Fibroblast of skin of back (primary cell): ENCODE measurements at regions not wholly inside any gene's neighbourhood (a gene's known extent, or its start where the extent isn't known, plus 50 kb on each side); places are given as distances from the start of the nearest gene placed in this dataset.
"Not testable (repeated sequence)": the region's sequence is repeated elsewhere in the genome, so short reads cannot be mapped to it uniquely, and the experiment has no call there.

Experiments
- DNase-seq: peaks from one replicate; pipeline ENCODE4 v3.0.0-alpha.2; 2013

DNA sequence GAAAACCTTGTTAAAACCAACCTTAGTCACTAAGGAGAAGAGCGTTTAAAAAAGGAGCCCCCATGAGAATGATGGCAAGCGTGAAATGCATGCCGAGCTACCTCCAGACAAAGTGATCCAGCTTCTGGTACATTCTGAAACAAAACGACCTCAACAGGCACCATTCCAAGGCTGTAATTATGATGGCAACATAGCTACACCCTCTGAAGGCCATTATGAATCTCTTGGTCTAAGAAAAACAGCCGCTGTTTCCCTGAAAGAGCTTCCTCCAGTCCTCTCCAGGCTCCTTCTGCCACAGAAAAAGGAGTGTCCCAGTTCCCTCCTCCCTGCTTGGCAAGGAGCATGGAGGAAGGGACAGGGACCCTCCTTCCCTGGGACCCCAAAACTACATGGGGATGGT, 50.0 kb upstream of the ABLIM1 start:
- DNase-seq = no peak

DNA sequence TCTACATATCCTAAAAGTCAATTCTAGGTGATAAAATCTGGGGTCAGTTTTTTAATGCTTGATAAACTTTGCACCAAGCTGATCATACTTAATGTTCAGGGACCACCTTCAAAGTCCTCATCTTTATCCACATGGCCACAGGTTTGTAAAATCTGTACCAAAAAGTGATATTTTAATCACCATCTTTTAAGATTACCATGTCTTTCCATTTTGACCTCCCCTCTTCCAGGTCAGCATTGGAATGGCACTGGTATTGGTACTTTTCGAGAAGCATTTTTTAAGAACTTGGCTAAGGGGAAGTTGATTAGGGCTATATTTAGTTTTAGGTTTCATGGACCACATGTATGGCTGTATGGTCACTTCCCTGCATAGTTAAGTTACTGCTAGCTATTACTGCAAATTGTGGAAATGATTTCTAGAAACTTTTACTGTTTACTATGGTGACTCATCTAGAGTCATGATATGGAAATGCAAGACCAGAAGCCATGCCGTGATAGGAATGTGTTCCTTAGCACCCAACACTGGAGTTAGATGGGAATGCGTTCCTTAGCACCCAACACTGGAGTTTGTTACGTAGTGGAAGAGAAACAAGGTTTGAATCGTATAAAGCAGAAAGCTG, 50.8 kb upstream of the ABLIM1 start:
- peak; percentile 97 for DNase-seq

DNA sequence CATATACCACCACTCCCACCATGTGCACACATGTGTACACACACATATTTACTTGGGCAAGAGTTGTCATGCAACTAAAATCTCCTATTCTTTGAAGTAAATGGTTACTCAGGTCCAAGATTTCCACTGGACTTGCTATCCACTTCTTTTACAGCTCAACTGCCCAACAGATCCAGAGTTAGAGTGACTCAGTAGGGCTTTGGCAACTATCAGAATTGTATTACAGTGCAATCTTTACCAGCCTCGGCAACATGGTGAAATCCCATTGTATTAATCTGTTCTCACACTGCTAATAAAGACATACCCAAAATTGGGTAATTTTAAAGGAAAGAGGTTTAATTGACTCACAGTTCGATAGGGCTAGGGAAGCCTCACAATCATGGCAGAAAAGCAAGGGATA, 51.9 kb upstream of the ABLIM1 start:
- DNase-seq = no peak

DNA sequence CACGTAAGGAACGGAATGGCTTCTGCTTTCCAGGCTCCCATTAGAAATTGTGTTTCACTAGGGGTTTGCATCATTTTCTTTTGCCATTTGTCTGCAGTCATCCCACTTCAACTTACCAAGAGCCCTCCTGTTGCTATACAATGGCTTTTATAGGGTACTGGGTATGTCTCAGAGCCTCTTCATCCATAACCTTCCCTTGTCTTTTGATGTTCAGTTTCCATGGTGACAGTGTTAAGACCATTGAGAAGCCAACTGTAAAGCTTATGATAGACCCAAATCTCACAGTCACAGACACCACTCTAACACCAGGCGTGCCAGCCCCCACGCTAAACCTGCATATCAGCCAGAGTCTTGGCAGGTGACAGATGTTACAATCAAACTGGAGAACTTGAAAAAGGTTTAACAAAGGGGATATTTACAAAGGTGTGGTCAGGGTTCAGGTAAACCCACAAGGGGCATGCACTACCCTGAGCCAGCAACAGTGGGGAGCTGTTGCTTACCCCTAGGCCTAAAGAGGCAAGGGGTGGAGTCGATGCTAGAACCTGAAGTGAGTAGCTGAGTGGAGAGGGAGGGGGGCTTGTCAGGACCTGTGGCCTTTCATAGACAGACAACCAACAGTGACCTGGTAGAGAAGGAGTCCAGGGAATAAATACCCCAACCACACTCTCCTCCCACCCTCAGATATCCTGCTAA, 53.2 kb upstream of the ABLIM1 start:
- no peak for DNase-seq

DNA sequence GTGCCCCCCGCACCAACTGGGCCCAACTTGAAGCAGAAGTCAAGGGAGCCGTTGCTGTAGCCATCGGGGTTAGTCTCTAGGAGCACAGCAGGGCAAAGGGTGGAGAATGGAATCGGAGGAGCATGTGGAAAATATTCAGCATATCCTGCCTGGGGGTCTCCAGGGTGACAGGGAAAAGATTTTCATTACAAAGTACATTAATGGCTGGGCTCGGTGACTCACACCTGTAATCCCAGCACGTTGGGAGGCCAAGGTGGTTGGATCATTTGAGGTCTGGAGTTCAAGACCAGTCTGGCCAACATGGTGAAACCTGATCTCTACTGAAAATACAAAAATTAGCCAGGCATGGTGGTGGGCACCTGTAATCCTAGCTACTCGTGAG, 53.8 kb upstream of the ABLIM1 start:
- DNase-seq = no peak

DNA sequence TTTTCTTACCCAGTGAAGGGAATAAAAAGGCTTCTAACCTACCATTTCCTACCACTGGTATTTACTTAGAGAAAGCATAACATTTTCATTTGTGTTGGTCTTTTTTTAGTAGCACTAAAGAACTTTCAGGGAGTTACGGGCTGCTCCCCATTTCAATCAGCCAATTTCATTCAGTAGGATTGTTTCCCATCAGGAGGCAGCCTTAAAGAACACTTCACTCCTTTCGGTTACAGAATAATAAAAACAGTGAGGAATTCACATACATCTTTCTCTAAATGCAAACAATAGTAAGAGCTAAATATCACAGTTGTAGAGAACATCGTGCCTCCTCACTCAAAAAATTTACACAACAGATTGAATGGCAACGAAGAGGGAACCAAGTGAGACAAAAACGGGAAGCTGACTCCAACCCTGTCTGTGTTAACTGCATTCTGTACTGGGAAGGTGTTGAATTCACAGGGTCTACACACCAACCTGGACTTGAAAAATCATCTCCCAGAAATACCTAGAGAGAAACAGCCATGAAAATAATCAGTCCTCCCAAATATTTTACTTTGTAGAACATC, 55.5 kb upstream of the ABLIM1 start:
- peak; percentile 34 for DNase-seq

DNA sequence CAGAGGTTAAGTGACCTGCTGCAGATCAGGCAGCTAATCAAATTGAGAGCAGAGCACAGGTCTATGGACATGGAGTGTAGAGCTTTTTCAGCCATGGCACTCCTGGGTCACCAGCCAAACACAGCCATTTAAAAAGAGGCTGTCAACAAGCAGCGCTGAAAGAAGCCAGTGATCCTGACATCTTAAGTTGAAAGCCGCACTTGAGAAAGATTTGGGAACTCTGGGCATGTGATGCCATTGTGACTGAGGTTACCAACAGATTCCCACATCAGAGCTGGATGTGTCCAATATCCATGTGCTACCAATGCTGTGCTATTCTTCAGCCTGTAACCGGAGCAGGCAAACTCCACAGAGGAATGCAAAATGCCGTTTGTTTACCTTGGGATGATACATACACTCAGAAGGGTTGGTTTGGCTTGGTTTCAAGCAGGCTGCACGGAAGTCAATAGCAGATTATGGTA, 56.2 kb upstream of the ABLIM1 start:
- peak; percentile 98 for DNase-seq

DNA sequence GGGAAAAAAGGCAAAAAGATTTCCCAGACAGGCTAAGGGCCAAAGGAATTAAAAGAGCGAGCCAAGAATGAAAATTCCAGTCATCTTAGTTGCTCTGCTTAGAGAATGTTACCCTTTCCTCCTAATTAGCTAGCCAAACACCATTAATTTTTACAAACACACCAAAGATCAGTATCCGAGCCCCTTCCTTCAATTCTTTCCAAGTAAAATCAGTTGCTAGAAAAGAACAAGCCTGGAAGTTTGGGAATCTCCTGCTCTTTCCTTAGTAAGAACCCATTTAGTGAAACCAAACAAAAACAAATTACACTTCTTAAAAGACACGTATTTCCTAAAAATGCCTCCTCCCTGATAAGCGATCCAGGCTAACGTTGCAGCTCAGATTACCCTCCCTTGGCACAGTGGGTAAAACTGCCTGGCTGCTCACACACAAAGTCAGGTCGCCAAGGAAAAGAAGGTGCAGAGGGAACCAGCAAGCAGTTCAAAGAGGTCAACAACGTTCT, 57.1 kb upstream of the ABLIM1 start:
- peak; percentile 73 for DNase-seq

DNA sequence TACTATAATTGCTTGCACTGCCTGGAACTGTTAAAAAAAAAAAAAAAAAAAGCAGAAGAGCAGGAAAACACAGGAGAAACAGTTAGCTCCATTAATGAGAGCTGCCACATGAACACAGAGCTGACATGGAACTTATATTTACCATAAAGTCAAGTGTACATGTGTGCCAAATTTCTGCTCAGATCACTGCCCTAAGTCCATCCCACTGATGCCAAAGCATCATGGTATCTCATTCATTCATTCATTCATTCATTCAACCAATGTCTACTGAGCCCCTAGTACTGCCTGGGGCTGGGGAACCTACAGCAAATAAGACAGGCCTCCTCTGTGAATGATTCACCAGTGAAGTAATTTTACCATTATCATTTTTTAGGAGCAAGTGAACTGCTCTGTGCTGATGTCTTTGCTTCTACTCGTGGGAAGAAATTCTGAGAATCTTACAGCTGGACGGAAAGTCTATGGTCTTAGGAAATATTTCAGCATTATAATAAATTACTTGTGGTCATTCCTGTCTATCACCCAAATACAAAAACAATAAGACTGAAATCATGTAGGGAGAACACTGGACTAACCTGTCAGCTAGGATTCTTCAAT, 58.8 kb upstream of the ABLIM1 start:
- peak; percentile 44 for DNase-seq

DNA sequence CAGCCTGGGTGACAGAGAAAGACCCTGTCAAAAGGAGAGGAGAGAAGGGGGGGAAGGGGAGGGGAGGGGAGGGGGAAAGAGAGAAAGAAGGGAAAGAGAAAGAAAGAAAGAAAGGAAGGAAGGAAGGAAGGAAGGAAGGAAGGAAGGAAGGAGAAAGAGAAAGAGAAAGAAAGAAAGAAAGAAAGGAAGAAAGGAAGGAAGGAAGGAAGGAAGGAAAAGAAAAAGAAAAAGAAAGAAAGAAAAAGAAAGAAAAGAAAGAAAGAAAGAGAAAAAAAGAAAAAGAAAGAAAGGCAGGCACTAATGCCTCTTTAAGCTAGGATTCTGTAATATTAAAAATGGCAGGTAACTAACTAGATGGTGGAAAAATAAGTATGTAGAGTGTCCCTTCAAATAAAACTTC, 59.8 kb upstream of the ABLIM1 start:
- not testable (repeated sequence) for DNase-seq

DNA sequence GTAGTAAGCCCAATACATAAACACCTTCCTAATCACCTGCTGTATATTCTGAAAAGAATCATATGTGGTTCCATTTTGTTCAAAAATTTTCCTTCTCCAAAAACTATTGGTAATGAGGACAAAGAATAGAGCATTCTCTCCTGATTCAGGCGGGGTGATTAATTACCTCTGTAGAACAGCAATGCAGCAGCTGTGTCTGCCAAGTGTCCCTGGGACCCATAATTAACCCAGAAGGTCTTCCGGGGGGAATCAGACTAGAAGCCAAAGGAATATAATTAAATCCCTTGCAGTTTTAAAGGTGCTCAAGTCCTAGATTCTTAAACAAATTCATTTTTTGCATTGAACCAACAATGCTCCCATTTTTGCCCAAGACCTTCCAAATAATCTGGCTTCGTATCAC, 60.3 kb upstream of the ABLIM1 start:
- no peak for DNase-seq

DNA sequence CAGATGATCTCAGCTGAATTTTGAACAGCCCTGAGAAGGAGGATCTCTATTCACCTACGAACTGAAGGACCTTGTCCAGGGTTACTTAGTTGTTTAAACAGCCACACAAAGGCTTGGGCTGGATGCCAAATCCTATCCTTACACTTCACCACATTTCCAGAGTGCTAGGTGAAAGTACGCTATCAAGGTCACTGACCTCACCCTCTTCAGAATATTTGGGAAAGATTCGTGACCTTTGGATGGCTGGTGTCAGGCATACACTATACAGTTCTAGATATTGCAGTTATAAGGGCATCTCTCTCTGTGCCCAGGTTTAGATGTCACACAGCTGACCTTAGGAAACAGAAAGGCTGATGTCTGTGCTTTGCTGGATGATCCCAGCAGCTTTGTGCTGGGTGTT, 61.2 kb upstream of the ABLIM1 start:
- DNase-seq = no peak

DNA sequence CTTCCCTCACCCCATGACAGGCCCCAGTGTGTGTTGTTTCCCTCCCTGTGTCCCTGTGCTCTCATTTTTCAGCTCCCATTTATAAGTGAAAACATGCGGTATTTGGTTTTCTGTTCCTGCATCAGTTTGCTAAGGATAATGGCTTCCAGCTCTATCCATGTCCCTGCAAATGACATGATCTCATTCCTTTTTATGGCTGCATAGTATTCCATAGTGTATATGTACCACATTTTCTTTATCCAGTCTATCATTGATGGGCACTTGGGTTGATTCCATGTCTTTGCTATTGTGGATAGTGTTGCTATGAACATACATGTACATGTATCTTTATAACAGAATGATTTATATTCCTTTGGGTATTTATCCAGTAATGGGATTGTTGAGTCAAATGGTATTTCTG, 61.9 kb upstream of the ABLIM1 start:
- not testable (repeated sequence) for DNase-seq

DNA sequence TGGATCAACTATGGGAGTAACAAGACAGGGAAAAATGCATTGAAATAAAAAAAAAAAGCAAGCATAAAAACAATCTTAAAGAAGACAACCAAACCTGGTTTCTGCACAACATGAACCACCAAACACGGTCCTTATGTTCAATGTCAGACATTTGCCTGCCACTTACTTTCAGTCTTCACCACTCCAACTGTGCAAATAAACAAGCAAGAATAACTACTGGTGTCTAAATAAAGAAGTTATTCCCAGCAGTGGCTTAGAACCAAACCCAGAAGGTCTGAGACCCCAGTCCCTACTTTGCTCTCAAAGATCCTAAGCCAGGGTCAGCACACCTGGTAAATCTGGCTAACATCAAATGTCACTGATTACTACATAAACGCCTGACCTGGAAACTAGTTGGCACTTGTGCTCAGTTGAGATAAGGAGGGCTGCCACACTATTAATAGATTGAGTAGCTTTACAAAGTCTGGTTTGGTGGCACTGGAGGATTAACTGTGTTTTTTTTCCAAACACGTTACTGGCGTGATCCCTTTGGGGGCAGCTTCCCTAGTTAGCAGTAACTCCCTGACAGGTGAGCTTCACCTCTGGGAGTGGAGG, 62.7 kb upstream of the ABLIM1 start:
- no peak for DNase-seq

DNA sequence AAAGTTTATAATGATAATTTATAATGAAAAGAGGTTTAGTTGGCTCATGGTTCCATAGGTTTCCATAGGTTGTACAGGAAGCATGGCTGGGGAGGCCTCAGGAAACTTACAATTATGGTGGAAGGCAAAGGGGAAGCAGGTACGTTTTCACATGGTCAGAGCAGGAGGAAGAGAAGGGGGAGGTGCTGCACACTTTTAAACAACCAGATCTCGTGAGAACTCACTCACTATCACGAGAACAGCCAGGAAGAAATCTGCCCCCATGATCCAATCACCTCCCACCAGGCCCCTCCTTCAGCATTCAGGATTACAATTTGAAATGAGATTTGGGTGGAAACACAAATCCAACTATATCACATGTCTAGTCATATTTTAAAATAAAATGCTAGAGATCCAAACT, 64.1 kb upstream of the ABLIM1 start:
- DNase-seq = not testable (repeated sequence)

DNA sequence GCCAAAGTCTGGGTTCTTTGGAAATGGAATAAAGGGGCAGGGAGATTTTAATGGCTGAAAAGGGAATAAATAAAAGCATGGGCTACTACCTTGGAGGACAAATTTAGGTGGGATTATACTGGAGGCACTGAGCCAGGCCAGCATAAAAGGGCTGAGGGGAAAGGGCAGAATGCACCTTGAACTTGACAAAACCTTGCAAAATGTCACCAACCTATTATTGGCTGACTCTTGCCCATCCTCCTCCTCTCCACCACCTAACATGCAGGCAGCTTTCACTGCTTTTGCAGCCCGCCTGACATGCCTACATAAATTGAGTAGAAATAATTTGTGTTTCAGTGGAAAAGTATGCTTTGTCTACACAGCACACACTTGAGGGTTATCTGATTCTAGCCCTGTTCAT, 65.3 kb upstream of the ABLIM1 start:
- no peak for DNase-seq

DNA sequence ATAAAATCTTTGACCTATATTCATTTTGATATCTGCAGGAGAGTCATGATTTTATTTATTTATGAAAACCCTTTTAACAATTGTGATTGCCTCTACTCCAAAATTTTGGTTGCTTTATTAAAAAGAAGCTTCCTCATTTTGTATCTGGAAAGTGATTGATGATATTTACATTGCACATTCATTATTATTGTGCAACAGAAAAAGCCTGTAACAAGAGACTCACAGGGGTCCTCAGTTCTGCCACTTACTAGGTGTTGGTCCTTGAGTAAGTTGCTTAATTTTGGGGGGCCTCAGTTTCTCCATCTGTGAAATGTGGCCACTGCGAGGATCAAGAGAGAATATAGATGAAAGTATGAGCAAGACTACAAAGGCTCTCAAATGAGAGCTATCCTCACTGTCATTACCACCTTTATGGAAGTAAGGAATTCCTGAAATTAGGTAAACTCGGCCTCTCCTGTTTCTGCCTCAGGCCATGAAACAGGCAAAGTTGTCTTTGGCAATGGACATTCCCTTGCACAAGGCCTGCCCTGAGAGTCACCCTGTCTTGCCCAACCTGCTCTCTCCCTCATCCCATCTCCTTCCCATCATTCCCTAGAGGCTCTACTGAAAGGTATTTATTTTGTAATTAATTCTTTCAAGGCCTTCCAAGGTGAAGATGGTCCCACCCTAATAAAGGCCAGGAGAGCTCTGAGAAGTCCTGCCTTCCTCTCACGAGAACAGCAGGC, 66.1 kb upstream of the ABLIM1 start:
- DNase-seq = no peak

DNA sequence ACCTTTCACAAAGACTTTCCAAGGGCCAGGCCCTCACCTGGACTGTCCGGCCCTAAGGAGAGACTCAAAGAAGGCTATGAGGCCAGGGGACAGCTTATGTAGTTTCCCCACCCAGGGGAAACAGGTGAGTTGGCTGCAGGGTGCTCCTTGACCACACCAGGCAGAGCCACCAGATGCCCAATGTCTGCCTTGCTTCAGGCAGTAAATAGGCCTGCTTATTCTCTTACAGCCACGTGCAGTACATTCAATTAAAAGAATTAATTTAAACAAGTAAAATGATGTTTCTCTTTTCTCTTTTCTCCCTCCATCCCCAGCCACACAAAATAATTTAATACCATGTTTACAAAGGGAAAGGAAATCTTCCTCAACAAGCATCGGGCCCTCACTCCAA, 66.6 kb upstream of the ABLIM1 start:
- DNase-seq = no peak

DNA sequence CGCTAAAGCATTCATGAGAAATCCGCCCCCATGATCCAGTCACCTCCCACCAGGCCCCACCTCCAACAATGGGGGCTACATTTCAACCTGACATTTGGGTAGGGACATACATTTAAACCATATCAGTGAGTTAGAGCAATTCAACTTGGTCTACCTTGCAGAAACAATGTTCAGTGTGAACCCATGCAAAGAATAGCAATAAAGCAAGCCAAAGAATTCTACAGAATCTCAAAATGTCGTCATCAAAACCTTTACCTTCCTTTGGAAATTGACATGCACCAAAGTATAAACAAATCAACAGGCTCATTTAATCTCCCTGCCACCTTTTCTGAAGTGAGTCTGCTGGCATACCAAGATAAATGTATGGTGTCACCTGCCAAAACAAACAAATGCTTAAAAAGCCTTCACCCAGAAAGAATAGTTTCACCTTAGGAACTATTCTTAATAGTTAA, 68.8 kb upstream of the ABLIM1 start:
- no peak for DNase-seq

DNA sequence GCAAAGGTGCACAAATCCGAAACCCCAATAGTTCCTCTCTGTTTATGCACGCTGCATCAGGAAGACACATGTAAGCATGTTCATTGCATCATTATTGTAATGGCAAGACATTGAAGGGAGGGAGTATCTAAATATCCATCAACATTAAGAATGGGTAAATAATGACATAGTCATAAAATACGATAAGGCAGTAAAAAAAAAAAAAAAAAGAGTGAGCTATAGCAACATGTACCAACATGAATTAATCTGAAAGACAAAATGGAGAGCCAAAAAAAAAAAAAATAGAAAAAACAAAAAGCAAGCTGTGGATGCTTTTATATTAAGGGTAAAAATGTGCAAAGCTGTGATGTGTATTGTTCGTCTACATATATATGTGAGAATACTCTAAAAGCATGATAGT, 70.2 kb upstream of the ABLIM1 start:
- DNase-seq = no peak

DNA sequence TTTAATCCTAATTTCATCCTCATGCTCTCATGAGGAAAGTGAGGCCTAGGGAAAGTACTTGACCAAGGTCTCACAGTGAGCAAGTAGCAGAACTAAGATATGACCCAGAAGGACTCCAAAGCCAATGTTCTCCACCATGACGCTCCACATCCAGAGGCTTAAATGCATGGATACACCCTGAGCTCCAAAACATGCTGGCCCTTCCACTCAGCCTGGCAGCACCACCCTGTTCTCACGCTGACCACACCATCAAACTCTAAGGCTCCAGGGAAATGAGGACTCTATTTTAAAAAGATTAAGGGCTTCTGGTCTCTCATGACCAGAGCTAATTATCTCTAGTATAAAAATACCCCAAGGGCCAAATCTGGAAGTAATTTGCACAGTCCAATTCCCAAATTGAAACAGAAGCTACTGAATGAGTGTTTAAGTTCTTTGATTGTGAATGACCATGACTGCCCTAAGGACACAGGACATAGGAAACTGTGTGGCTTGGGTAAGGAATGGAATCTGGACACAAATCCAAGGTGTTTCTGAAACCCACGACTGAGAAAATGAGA, 71.1 kb upstream of the ABLIM1 start:
- DNase-seq = no peak

DNA sequence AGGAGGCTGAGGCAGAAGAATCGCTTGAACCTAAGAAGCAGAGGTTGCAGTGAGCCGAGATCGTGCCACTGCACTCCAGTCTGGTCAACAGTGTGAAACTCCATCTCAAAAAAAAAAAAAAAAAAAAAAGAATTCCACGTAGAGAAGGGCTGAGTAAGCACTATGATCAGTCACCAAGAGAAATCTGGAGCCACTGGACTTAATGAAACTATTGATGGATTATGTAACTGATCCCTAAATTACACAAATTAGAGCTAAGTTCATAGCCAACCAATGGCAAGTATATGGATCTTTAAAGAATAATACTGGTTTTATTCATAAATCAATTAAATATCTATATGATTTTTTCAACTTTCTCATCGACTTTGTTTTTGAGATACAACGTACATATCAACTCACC, 72.2 kb upstream of the ABLIM1 start:
- DNase-seq = no peak
